GM12878 (cell line): ENCODE measurements at regions not wholly inside any gene's neighbourhood (a gene's known extent, or its start where the extent isn't known, plus 50 kb on each side); places are given as distances from the start of the nearest gene placed in this dataset.

Experiments used
- ATAC-seq: fragments of 200-7000 bp; cut with Tn5 transposase; 3 replicates; pipeline ENCODE4 v1.9.1; 2020; ENCODE audit warnings: mild to moderate bottlenecking, moderate library complexity
- BruUV-seq: library from RNA; stranded (reverse); fragments of 400-500 nt; replicated peaks from 2 replicates; lab custom pipeline; 2021; lab: Mats Ljungman, UMichigan
- CTCF ChIA-PET: fragments of 300-600 bp; sonication (Branson Sonifier 250); formaldehyde crosslinking; extraction: SDS; loops from one replicate; lab custom pipeline; 2021; ENCODE audit warnings: inconsistent platforms; lab: Yijun Ruan, JAX
- POLR2A ChIA-PET: fragments of 350-600 bp; formaldehyde crosslinking; extraction: SDS; loops from one replicate; lab custom pipeline; 2021; ENCODE audit warnings: inconsistent platforms; lab: Charles Lee
- RAD21 ChIA-PET: fragments of 300-600 bp; sonication (Branson Sonifier 250); formaldehyde crosslinking; loops from one replicate; lab custom pipeline; 2023; ENCODE audit warnings: antibody characterized with exemption; ENCODE audit not compliant: unreplicated experiment; lab: Charles Lee
- SMC1A ChIA-PET: fragments of 300-600 bp; sonication (Branson Sonifier 250); formaldehyde crosslinking; loops from one replicate; lab custom pipeline; 2023; ENCODE audit not compliant: unreplicated experiment, uncharacterized antibody; lab: Charles Lee
- DNase-seq: peaks from one replicate; pipeline ENCODE4 v3.0.0-alpha.2; 2011; ENCODE audit warnings: low read depth, low spot score
- FAIRE-seq: peaks from 3 replicates; lab custom pipeline; 2011; peaks lifted over from hg19 to GRCh38; lab: Jason Lieb, UNC
- H2AFZ ChIP-seq: 2 replicates; pipeline ENCODE4 v1.6.0; 2011; ENCODE audit warnings: low read depth, low read length, control low read depth; ENCODE audit not compliant: control insufficient read depth
- H3K27ac ChIP-seq: 2 replicates; pipeline ENCODE4 v1.5.1; 2011; ENCODE audit warnings: control low read depth; ENCODE audit not compliant: control insufficient read depth, insufficient read depth
- H3K27me3 ChIP-seq, 2 experiments: replicated peaks in 1 of 2; 2 replicates each; pipeline versions ENCODE4 v1.6.0 to v1.6.1; 2011; ENCODE audit warnings: low read length in 1 of 2; ENCODE audit not compliant: control insufficient read depth in 2 of 2, insufficient read depth in 2 of 2
- H3K36me3 ChIP-seq, 2 experiments: 2 replicates each; pipeline ENCODE4 v1.5.1; 2011; ENCODE audit warnings: low read length in 1 of 2; ENCODE audit not compliant: control insufficient read depth in 2 of 2, insufficient read depth in 2 of 2
- H3K4me1 ChIP-seq: 2 replicates; pipeline ENCODE4 v1.6.1; 2011; ENCODE audit warnings: mild to moderate bottlenecking, low read length, moderate library complexity, mixed read lengths; ENCODE audit not compliant: control insufficient read depth, insufficient read depth
- H3K4me2 ChIP-seq: 2 replicates; pipeline ENCODE4 v1.6.0; 2011; ENCODE audit warnings: control low read depth; ENCODE audit not compliant: control insufficient read depth, insufficient read depth
- H3K4me3 ChIP-seq: fragments of 200-600 bp; sonication (generic); 2 replicates; pipeline ENCODE4 v1.5.1; 2016
- H3K79me2 ChIP-seq: 2 replicates; pipeline ENCODE4 v1.6.0; 2011; ENCODE audit warnings: low read length; ENCODE audit not compliant: control insufficient read depth, insufficient read depth
- H3K9ac ChIP-seq: 2 replicates; pipeline ENCODE4 v1.8.0; 2011; ENCODE audit warnings: low read length, control low read depth, mixed read lengths; ENCODE audit not compliant: control insufficient read depth, insufficient read depth
- H3K9me3 ChIP-seq: replicated peaks from 3 replicates; pipeline ENCODE4 v1.5.1; 2011; ENCODE audit warnings: mild to moderate bottlenecking, low read length; ENCODE audit not compliant: control insufficient read depth, insufficient read depth
- H4K20me1 ChIP-seq: 2 replicates; pipeline ENCODE4 v1.6.0; 2011; ENCODE audit not compliant: control insufficient read depth, insufficient read depth
- BCL3 ChIP-seq: IDR thresholded peaks from 2 replicates; pipeline ENCODE4 v1.6.1; 2011; ENCODE audit warnings: borderline replicate concordance, low read depth, mild to moderate bottlenecking, moderate library complexity, low read length; ENCODE audit not compliant: insufficient read depth, poor library complexity, severe bottlenecking
- CEBPB ChIP-seq, 2 experiments: fragments of 150-350 bp in 1 of 2; IDR thresholded peaks; 2 replicates each; pipeline ENCODE4 v1.6.1; 2012 to 2014; ENCODE audit warnings: low read depth in 2 of 2, low read length in 2 of 2, borderline replicate concordance in 1 of 2, inconsistent platforms in 1 of 2
- CHD4 ChIP-seq: fragments of 200-600 bp; sonication (generic); IDR thresholded peaks from 2 replicates; pipeline ENCODE4 v1.6.1; 2016; ENCODE audit warnings: mild to moderate bottlenecking
- E4F1 ChIP-seq: fragments of 450-650 bp; IDR thresholded peaks from 2 replicates; pipeline ENCODE4 v1.6.1; 2018; ENCODE audit warnings: borderline replicate concordance, mild to moderate bottlenecking; ENCODE audit not compliant: partially characterized antibody
- ELK1 ChIP-seq: IDR thresholded peaks from 2 replicates; pipeline ENCODE4 v1.6.1; 2012; ENCODE audit warnings: low read depth, low read length, improper control_type of control experiment
- JUND ChIP-seq: IDR thresholded peaks from 2 replicates; pipeline ENCODE4 v1.6.1; 2012; ENCODE audit warnings: low read depth, mild to moderate bottlenecking, low read length, improper control_type of control experiment, moderate library complexity
- NRF1 ChIP-seq: conservative IDR thresholded peaks from 2 replicates; pipeline ENCODE4 v1.6.1; 2011; ENCODE audit warnings: mild to moderate bottlenecking, low read depth, low read length, improper control_type of control experiment
- PAX5 ChIP-seq: IDR thresholded peaks from 2 replicates; pipeline ENCODE4 v1.6.1; 2011; ENCODE audit warnings: low read depth, low read length, borderline replicate concordance
- POLR2AphosphoS5 ChIP-seq: IDR thresholded peaks from 2 replicates; pipeline ENCODE4 v1.6.1; 2011; ENCODE audit warnings: mild to moderate bottlenecking, low read length, inconsistent platforms
- REST ChIP-seq: IDR thresholded peaks from 2 replicates; pipeline ENCODE4 v1.6.1; 2012; ENCODE audit warnings: mild to moderate bottlenecking, low read depth, low read length
- RUNX3 ChIP-seq: IDR thresholded peaks from 2 replicates; pipeline ENCODE4 v1.6.1; 2012; ENCODE audit warnings: low read length, inconsistent platforms
- ZBED1 ChIP-seq: IDR thresholded peaks from 2 replicates; pipeline ENCODE4 v1.6.1; 2016; ENCODE audit warnings: borderline replicate concordance
- ZNF274 ChIP-seq: IDR thresholded peaks from one replicate; pipeline ENCODE4 v1.8.0; 2011; ENCODE audit not compliant: insufficient read length, insufficient read depth
- WGBS: methylation state at CpG from one replicate; pipeline ENCODE4 v1.1.6; 2016; ENCODE audit warnings: low lambda C conversion rate; ENCODE audit not compliant: insufficient replicate concordance, insufficient coverage; ENCODE audit errors: missing lambda C conversion rate; 5-methylcytosine and 5-hydroxymethylcytosine counted together
- in situ Hi-C: fragments of 300-500 bp; cut with MboI; formaldehyde crosslinking; loops from 9 replicates; pipeline ENCODE4 v1.14.3; 2018; ENCODE audit warnings: mixed read lengths
- intact Hi-C: fragments of 100-400 bp; cut with micrococcal nuclease; formaldehyde crosslinking; loops from one replicate; pipeline ENCODE4 v1.14.2; 2022; ENCODE audit not compliant: unreplicated experiment

GRCh38 chr2:12434630-12435098 is 282.1 kb upstream of the TRIB2 start:
- Histone ChIP-seq H3K4me1 (no peaks in the 10 kb centered on the region), H3K36me3 (no peaks in the 10 kb centered on the region), H3K79me2 (no peaks in the 10 kb centered on the region), H3K4me2 (no peak overlapping the region), H2AFZ (no peak overlapping the region), H3K4me3 (no peak overlapping the region), H4K20me1 (no peaks in the 10 kb centered on the region), H3K27me3 (no peaks in the 10 kb centered on the region), H3K9ac (no peak overlapping the region), H3K27ac (no peak overlapping the region), H3K9me3 (no peaks in the 10 kb centered on the region)
- DNase-seq (no peak), FAIRE-seq (no peak), ATAC-seq (no peak)
- POLR2A ChIA-PET: no interaction called here
- in situ Hi-C loops (no loop called here), intact Hi-C loops (loop anchor here (5.0 kb wide), 1 partner anchor 142 kb away; no protein-coding TSS in a partner anchor)
- no TSS peak for BruUV-seq
- WGBS: 92% methylated on average over 9 of the region's 9 CpGs
- SMC1A ChIA-PET: interaction anchor here (1.4 kb wide), 1 partner anchor 116 kb away, joined by 3 read pairs; no protein-coding TSS in a partner anchor
- RAD21 ChIA-PET: no interaction called here
- CTCF ChIA-PET: no interaction called here
- no peak for TF ChIP-seq CEBPB (IDR thresholded peaks at IDR 0.05; ENCODE audit: borderline replicate concordance in 1 of 2, low read depth in 2 of 2, low read length in 2 of 2)
- no peak for TF ChIP-seq POLR2AphosphoS5
- no peak for TF ChIP-seq RUNX3
- TF ChIP-seq E4F1: no peak
- no peak for TF ChIP-seq JUND
- no peak for TF ChIP-seq ELK1
- TF ChIP-seq ZNF274: no peak
- no peak for TF ChIP-seq NRF1
- no peak for TF ChIP-seq REST
- TF ChIP-seq CHD4: no peak
- no peak for TF ChIP-seq PAX5
- TF ChIP-seq BCL3: no peak
- no peak for TF ChIP-seq ZBED1
